Smooth muscle cell (in vitro differentiated cells): ENCODE measurements at regions not wholly inside any gene's neighbourhood (a gene's known extent, or its start where the extent isn't known, plus 50 kb on each side); places are given as distances from the start of the nearest gene placed in this dataset.
A peak's percentile ranks its signal among the peaks of the same experiment; 100 is the strongest.

Experiments
- DNase-seq: peaks from one replicate; lab custom pipeline; 2025; ENCODE audit not compliant: unreplicated experiment; lab: John Stamatoyannopoulos, UW
- H2AFZ ChIP-seq: fragments of 200-600 bp; sonication (generic); 2 replicates; pipeline ENCODE4 v1.6.0; 2016; ENCODE audit warnings: antibody characterized with exemption, low read depth, mild to moderate bottlenecking
- H3F3A ChIP-seq: fragments of 200-600 bp; sonication (generic); 2 replicates; pipeline ENCODE4 v1.6.0; 2017; ENCODE audit warnings: antibody characterized with exemption, low read depth
- H3K27ac ChIP-seq: fragments of 200-600 bp; sonication (generic); 2 replicates; pipeline ENCODE4 v1.5.1; 2016; ENCODE audit warnings: low read depth, mild to moderate bottlenecking
- H3K27me3 ChIP-seq: fragments of 200-600 bp; sonication (generic); 2 replicates; pipeline ENCODE4 v1.6.1; 2016; ENCODE audit warnings: low read depth, mild to moderate bottlenecking
- H3K36me3 ChIP-seq: fragments of 200-600 bp; sonication (generic); 2 replicates; pipeline ENCODE4 v1.5.1; 2016; ENCODE audit warnings: low read depth
- H3K4me1 ChIP-seq: fragments of 200-600 bp; sonication (generic); 2 replicates; pipeline ENCODE4 v1.5.1; 2016; ENCODE audit warnings: low read depth
- H3K4me2 ChIP-seq: fragments of 200-600 bp; sonication (generic); 2 replicates; pipeline ENCODE4 v1.6.0; 2016; ENCODE audit warnings: mild to moderate bottlenecking
- H3K4me3 ChIP-seq: fragments of 200-600 bp; sonication (generic); 2 replicates; pipeline ENCODE4 v1.5.1; 2016; ENCODE audit warnings: mild to moderate bottlenecking
- H3K79me2 ChIP-seq: fragments of 200-600 bp; sonication (generic); 2 replicates; pipeline ENCODE4 v1.6.0; 2016; ENCODE audit warnings: low read depth, mild to moderate bottlenecking
- H3K9ac ChIP-seq: fragments of 200-600 bp; sonication (generic); 2 replicates; pipeline ENCODE4 v1.6.0; 2016; ENCODE audit warnings: low read depth
- H3K9me3 ChIP-seq: fragments of 200-600 bp; sonication (generic); replicated peaks from 2 replicates; pipeline ENCODE4 v1.5.1; 2016; ENCODE audit warnings: low read depth
- H4K20me1 ChIP-seq: fragments of 200-600 bp; sonication (generic); 2 replicates; pipeline ENCODE4 v1.6.0; 2016; ENCODE audit warnings: low read depth
- WGBS: methylation state at CpG from one replicate; pipeline ENCODE4 v1.1.7; 2016; ENCODE audit warnings: low lambda C conversion rate; 5-methylcytosine and 5-hydroxymethylcytosine counted together
- TF ChIP-seq, protein P1 (sequence below): fragments of 200-600 bp; sonication (generic); IDR thresholded peaks from 2 replicates; pipeline ENCODE4 v1.5.1; 2017; ENCODE audit warnings: borderline replicate concordance, mild to moderate bottlenecking, antibody characterized with exemption; ENCODE audit not compliant: insufficient read depth, poor library complexity, severe bottlenecking

DNA sequence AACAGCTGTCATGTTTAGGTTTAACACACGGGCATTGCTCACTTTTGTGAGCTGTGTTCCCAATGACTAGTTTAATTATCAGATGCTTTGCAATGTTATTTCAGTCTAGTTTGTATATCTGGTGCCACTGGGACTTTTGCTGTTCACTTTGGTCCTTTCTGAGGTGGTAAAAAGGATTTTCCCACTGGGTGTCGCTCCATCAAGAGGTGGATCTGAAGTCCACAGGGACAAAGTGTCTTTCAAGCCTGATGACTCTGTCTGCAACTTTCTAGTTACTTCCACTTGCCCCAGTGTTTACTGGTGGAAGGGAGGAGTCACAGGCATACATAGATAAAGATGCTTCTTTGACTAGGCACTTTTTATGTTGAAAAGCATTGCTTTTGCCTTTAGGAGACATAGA, 242.2 kb downstream of the HGF start:
- WGBS: 82% methylated on average over 2 of the region's 2 CpGs
- no peak overlapping the region for H3K9ac ChIP-seq
- no peak overlapping the region for H2AFZ ChIP-seq
- no peaks in the 10 kb centered on the region for H3K79me2 ChIP-seq
- DNase-seq: no peak
- no peaks in the 10 kb centered on the region for H3K27me3 ChIP-seq
- H3K4me2 ChIP-seq: no peak overlapping the region
- H3K9me3 ChIP-seq: no peaks in the 10 kb centered on the region
- H3F3A ChIP-seq: no peaks in the 10 kb centered on the region
- no peaks in the 10 kb centered on the region for H3K4me1 ChIP-seq
- H3K36me3 ChIP-seq: no peaks in the 10 kb centered on the region
- no peak overlapping the region for H3K27ac ChIP-seq
- H4K20me1 ChIP-seq: no peaks in the 10 kb centered on the region
- H3K4me3 ChIP-seq: no peak overlapping the region
- TF ChIP-seq, protein P1, sequence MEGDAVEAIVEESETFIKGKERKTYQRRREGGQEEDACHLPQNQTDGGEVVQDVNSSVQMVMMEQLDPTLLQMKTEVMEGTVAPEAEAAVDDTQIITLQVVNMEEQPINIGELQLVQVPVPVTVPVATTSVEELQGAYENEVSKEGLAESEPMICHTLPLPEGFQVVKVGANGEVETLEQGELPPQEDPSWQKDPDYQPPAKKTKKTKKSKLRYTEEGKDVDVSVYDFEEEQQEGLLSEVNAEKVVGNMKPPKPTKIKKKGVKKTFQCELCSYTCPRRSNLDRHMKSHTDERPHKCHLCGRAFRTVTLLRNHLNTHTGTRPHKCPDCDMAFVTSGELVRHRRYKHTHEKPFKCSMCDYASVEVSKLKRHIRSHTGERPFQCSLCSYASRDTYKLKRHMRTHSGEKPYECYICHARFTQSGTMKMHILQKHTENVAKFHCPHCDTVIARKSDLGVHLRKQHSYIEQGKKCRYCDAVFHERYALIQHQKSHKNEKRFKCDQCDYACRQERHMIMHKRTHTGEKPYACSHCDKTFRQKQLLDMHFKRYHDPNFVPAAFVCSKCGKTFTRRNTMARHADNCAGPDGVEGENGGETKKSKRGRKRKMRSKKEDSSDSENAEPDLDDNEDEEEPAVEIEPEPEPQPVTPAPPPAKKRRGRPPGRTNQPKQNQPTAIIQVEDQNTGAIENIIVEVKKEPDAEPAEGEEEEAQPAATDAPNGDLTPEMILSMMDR: no peak

GRCh38 chr7:81526971-81527370, 242.9 kb downstream of the HGF start:
- H3K4me3 ChIP-seq: no peak overlapping the region
- H3K9ac ChIP-seq: no peak overlapping the region
- no peaks in the 10 kb centered on the region for H3K27me3 ChIP-seq
- H3K79me2 ChIP-seq: no peaks in the 10 kb centered on the region
- H3K36me3 ChIP-seq: no peaks in the 10 kb centered on the region
- no peaks in the 10 kb centered on the region for H4K20me1 ChIP-seq
- no peaks in the 10 kb centered on the region for H3F3A ChIP-seq
- H2AFZ ChIP-seq: no peak overlapping the region
- H3K9me3 ChIP-seq: no peaks in the 10 kb centered on the region
- no peak overlapping the region for H3K4me2 ChIP-seq
- H3K27ac ChIP-seq: no peak overlapping the region
- TF ChIP-seq, protein P1: no peak
- 92% methylated on average over 1 of the region's 1 CpG for WGBS
- DNase-seq: no peak
- H3K4me1 ChIP-seq: no peaks in the 10 kb centered on the region

DNA sequence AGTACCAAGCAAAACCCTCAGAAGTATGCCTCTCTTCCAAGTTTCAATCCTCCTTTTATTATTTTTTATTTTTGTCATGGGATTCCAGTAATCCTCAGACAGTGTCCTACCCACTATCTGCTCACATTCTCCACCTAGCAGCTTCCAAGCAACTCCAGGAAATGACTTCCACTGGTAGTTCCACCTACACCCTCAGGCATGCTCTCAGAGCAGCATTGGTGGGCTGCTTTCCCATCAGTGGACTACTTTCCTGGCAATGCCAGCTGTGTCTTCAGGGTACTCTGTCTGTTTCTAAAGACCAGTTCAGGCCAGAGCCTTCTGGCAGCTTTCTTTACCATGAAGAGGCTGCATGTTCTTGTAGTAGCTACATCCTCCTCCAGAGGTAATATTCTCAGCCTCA, 244.0 kb downstream of the HGF start:
- Histone ChIP-seq H3F3A (no peaks in the 10 kb centered on the region), H3K27ac (no peak overlapping the region), H3K4me2 (no peak overlapping the region), H2AFZ (peak overlapping the region; percentile 59), H3K27me3 (no peaks in the 10 kb centered on the region), H4K20me1 (no peaks in the 10 kb centered on the region), H3K4me3 (no peak overlapping the region), H3K79me2 (no peaks in the 10 kb centered on the region), H3K4me1 (no peaks in the 10 kb centered on the region), H3K9ac (no peak overlapping the region), H3K9me3 (no peaks in the 10 kb centered on the region), H3K36me3 (no peaks in the 10 kb centered on the region)
- TF ChIP-seq, protein P1: no peak
- no peak for DNase-seq

- no peaks in the 10 kb centered on the region for H3K79me2 ChIP-seq
- TF ChIP-seq, protein P1: no peak
- H3K36me3 ChIP-seq: no peaks in the 10 kb centered on the region
- no peaks in the 10 kb centered on the region for H3K9me3 ChIP-seq
- no peak overlapping the region for H3K4me2 ChIP-seq
- H2AFZ ChIP-seq: peak overlapping the region; percentile 28
- no peaks in the 10 kb centered on the region for H3F3A ChIP-seq
- H3K4me3 ChIP-seq: no peak overlapping the region
- no peak for DNase-seq
- H3K4me1 ChIP-seq: peaks cover 4% of the 10 kb centered on the region
- H3K9ac ChIP-seq: no peak overlapping the region
- H3K27me3 ChIP-seq: no peaks in the 10 kb centered on the region
- 80% methylated on average over 1 of the region's 1 CpG for WGBS
- H3K27ac ChIP-seq: no peak overlapping the region
- H4K20me1 ChIP-seq: no peaks in the 10 kb centered on the region
Measured at GRCh38 chr7:81519886-81520285, 250.0 kb downstream of the HGF start.
